ENCODE measurements at regions not wholly inside any gene's neighbourhood (a gene's known extent, or its start where the extent isn't known, plus 50 kb on each side); places are given as distances from the start of the nearest gene placed in this dataset.
A peak's percentile ranks its signal among the peaks of the same experiment; 100 is the strongest.

DNA sequence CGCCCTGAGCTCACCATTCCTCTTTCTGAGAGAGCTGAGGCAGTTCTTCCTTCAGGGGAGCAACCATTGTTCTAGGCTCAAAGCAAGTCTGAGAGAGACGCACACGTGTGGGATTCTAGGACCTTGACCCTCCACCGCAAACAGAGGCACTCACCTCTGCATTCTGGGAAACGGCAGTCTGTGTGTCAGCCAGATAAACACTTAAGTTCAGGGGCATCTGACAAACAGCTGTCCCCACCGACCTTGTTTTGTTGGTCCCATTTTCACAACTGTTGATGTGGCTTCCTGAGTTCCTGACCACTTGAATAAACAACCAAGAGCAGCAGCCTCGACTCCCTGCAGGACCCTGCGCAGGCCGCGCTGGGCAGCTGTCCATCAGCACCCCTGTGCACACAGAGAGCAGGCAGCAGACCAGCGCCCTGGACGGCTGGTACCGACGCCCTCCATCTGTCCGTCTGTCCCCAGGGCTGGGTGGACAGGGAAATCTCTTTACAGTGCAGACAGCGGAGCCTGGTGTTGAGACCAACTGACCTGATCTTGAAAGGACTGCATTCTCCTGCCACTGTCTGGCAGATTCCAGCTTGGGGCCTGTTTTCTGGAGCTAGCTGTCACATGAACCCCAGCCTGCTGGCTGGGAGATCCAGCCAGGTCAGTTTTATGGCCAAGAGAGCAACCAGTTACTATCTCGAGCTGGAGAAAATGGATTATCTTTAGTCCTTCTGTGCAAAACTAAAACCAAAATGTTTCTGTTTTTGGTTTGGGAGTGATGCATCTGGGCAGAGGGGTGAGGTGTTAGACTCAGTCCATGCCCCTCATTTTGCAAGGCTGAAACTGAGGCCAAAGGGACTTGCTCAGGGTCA lies 64.2 kb downstream of the FAM43A start (continued):
- TF ChIP-seq ZNF260 (CRISPR knock-in tag; IDR thresholded peaks at IDR 0.05; ENCODE audit: borderline replicate concordance, low read depth) (no peak), SRSF9 (IDR thresholded peaks at IDR 0.05; ENCODE audit: borderline replicate concordance, insufficient read depth, low read depth, low read length, poor library complexity, severe bottlenecking) (no peak), BHLHE40 (IDR thresholded peaks at IDR 0.05; ENCODE audit: low read length) (peak; percentile 93), FOXP1 (IDR thresholded peaks at IDR 0.05) (peak; percentile 72), FOXP1 (CRISPR knock-in tag; IDR thresholded peaks at IDR 0.05) (peak; percentile 97), SCMH1 (CRISPR knock-in tag; IDR thresholded peaks at IDR 0.05; ENCODE audit: borderline replicate concordance) (no peak), ZNF713 (CRISPR knock-in tag; IDR thresholded peaks at IDR 0.05) (no peak), POLR2G (IDR thresholded peaks at IDR 0.05; ENCODE audit: low read depth, low read length) (no peak), ARNTL (CRISPR knock-in tag; IDR thresholded peaks at IDR 0.05) (peak; percentile 93), PLSCR1 (CRISPR knock-in tag; IDR thresholded peaks at IDR 0.05; ENCODE audit: borderline replicate concordance) (no peak), ZNF501 (CRISPR knock-in tag; IDR thresholded peaks at IDR 0.05) (peak; percentile 64; the same call in 1 of the 2 replicates)
- TF ChIP-seq, protein P1, sequence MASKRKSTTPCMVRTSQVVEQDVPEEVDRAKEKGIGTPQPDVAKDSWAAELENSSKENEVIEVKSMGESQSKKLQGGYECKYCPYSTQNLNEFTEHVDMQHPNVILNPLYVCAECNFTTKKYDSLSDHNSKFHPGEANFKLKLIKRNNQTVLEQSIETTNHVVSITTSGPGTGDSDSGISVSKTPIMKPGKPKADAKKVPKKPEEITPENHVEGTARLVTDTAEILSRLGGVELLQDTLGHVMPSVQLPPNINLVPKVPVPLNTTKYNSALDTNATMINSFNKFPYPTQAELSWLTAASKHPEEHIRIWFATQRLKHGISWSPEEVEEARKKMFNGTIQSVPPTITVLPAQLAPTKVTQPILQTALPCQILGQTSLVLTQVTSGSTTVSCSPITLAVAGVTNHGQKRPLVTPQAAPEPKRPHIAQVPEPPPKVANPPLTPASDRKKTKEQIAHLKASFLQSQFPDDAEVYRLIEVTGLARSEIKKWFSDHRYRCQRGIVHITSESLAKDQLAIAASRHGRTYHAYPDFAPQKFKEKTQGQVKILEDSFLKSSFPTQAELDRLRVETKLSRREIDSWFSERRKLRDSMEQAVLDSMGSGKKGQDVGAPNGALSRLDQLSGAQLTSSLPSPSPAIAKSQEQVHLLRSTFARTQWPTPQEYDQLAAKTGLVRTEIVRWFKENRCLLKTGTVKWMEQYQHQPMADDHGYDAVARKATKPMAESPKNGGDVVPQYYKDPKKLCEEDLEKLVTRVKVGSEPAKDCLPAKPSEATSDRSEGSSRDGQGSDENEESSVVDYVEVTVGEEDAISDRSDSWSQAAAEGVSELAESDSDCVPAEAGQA (IDR thresholded peaks at IDR 0.05; ENCODE audit: low read depth), result no peak
- TF ChIP-seq, protein P1 (CRISPR knock-in tag; IDR thresholded peaks at IDR 0.05; ENCODE audit: borderline replicate concordance), result no peak
- TF ChIP-seq, protein P2, sequence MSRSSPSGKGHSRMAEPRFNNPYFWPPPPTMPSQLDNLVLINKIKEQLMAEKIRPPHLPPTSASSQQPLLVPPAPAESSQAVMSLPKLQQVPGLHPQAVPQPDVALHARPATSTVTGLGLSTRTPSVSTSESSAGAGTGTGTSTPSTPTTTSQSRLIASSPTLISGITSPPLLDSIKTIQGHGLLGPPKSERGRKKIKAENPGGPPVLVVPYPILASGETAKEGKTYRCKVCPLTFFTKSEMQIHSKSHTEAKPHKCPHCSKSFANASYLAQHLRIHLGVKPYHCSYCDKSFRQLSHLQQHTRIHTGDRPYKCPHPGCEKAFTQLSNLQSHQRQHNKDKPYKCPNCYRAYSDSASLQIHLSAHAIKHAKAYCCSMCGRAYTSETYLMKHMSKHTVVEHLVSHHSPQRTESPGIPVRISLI (CRISPR knock-in tag; IDR thresholded peaks at IDR 0.05; ENCODE audit: borderline replicate concordance), result no peak
